Liver (tissue), 8 donors: ENCODE measurements at regions not wholly inside any gene's neighbourhood (a gene's known extent, or its start where the extent isn't known, plus 50 kb on each side); places are given as distances from the start of the nearest gene placed in this dataset.

ENCODE experiments used
- DNase-seq: peaks from one replicate; pipeline ENCODE4 v3.0.0-alpha.2; 2017; ENCODE audit warnings: low spot score
- H3K27ac ChIP-seq, 2 donors: one replicate each; pipeline ENCODE4 v1.7.0; 2013; ENCODE audit warnings: inconsistent platforms in 2 of 2, low read length in 2 of 2, control low read depth in 1 of 2, low read depth in 1 of 2, mild to moderate bottlenecking in 1 of 2
- H3K27me3 ChIP-seq, 4 donors: one replicate each; pipeline versions ENCODE4 v1.6.1 to v1.7.0; 2013; ENCODE audit warnings: low read length in 3 of 4, inconsistent platforms in 1 of 4, mild to moderate bottlenecking in 1 of 4, moderate library complexity in 1 of 4; ENCODE audit not compliant: control insufficient read depth in 4 of 4, insufficient read depth in 4 of 4
- H3K36me3 ChIP-seq, 4 donors: one replicate each; pipeline versions ENCODE4 v1.6.1 to v1.7.0; 2013; ENCODE audit warnings: low read length in 3 of 4, mild to moderate bottlenecking in 3 of 4, low read depth in 1 of 4, moderate library complexity in 1 of 4; ENCODE audit not compliant: control insufficient read depth in 4 of 4, insufficient read depth in 3 of 4
- H3K4me1 ChIP-seq, 4 donors: one replicate each; pipeline versions ENCODE4 v1.6.1 to v1.7.0; 2013; ENCODE audit warnings: low read length in 3 of 4, mild to moderate bottlenecking in 3 of 4, moderate library complexity in 1 of 4; ENCODE audit not compliant: control insufficient read depth in 4 of 4, insufficient read depth in 4 of 4
- H3K4me3 ChIP-seq, 3 donors: one replicate each; pipeline versions ENCODE4 v1.6.1 to v1.7.0; 2013; ENCODE audit warnings: low read length in 3 of 3, control low read depth in 1 of 3, low read depth in 1 of 3, mild to moderate bottlenecking in 1 of 3
- H3K9ac ChIP-seq, 2 donors: one replicate each; pipeline ENCODE4 v1.7.0; 2013; ENCODE audit warnings: low read length in 2 of 2, mild to moderate bottlenecking in 2 of 2, moderate library complexity in 2 of 2, control low read depth in 1 of 2, low read depth in 1 of 2
- H3K9me3 ChIP-seq, 4 donors: one replicate each; pipeline versions ENCODE4 v1.6.1 to v1.7.0; 2013; ENCODE audit warnings: low read length in 3 of 4; ENCODE audit not compliant: control insufficient read depth in 4 of 4
- ATF3 ChIP-seq: IDR thresholded peaks from 2 replicates; pipeline ENCODE4 v1.6.1; 2016; ENCODE audit warnings: antibody characterized with exemption
- CTCF ChIP-seq: fragments of 150-350 bp; IDR thresholded peaks from 2 replicates; pipeline ENCODE4 v1.5.1; 2017; ENCODE audit warnings: improper control_type of control experiment, low read depth, low read length; ENCODE audit not compliant: missing input control
- FOXA1 ChIP-seq: IDR thresholded peaks from 2 replicates; pipeline ENCODE4 v1.6.1; 2016; ENCODE audit warnings: antibody characterized with exemption
- GABPA ChIP-seq, 2 donors: IDR thresholded peaks in 1 of 2; conservative IDR thresholded peaks in 1 of 2; 2 replicates each; pipeline ENCODE4 v1.6.1; 2016; ENCODE audit warnings: antibody characterized with exemption in 2 of 2, mild to moderate bottlenecking in 1 of 2, moderate library complexity in 1 of 2
- HNF4A ChIP-seq, 2 donors: conservative IDR thresholded peaks; 2 replicates each; pipeline ENCODE4 v1.6.1; 2016; ENCODE audit warnings: antibody characterized with exemption in 2 of 2, mild to moderate bottlenecking in 2 of 2
- HNF4G ChIP-seq: IDR thresholded peaks from 2 replicates; pipeline ENCODE4 v1.6.1; 2016; ENCODE audit warnings: antibody characterized with exemption
- JUND ChIP-seq, 2 donors: IDR thresholded peaks; 2 replicates each; pipeline ENCODE4 v1.6.1; 2016; ENCODE audit warnings: antibody characterized with exemption in 2 of 2
- MAX ChIP-seq: IDR thresholded peaks from 2 replicates; pipeline ENCODE4 v1.6.1; 2016; ENCODE audit warnings: antibody characterized with exemption
- RAD21 ChIP-seq, 2 donors: IDR thresholded peaks; 2 replicates each; pipeline ENCODE4 v1.6.1; 2016; ENCODE audit warnings: antibody characterized with exemption in 2 of 2, mild to moderate bottlenecking in 2 of 2
- REST ChIP-seq: IDR thresholded peaks from 2 replicates; pipeline ENCODE4 v1.6.1; 2016; ENCODE audit warnings: antibody characterized with exemption, mild to moderate bottlenecking
- TAF1 ChIP-seq: conservative IDR thresholded peaks from 2 replicates; pipeline ENCODE4 v1.6.1; 2016; ENCODE audit warnings: antibody characterized with exemption, mild to moderate bottlenecking
- YY1 ChIP-seq: IDR thresholded peaks from 2 replicates; pipeline ENCODE4 v1.6.1; 2016; ENCODE audit warnings: antibody characterized with exemption, mild to moderate bottlenecking
- ZBTB33 ChIP-seq: IDR thresholded peaks from 2 replicates; pipeline ENCODE4 v1.6.1; 2016; ENCODE audit warnings: antibody characterized with exemption
- WGBS: extraction: QIAGEN DNeasy Blood & Tissue Kit; methylation state at CpG from one replicate; pipeline ENCODE4 v1.1.7; 2013; 5-methylcytosine and 5-hydroxymethylcytosine counted together
- donor health status: healthy.
- donor health status: healthy.
- donor health status: healthy.
- donor health status: healthy.
- donor health status: healthy.

- no peak overlapping the region for H3K27ac ChIP-seq
These were observed 858.8 kb upstream of the FRG1 start for GRCh38 chr4:189081826-189082225.

GRCh38 chr4:189083769-189084168, 856.9 kb upstream of the FRG1 start:
- Histone ChIP-seq H3K4me1 (no peaks in the 10 kb centered on the region), H3K4me3 (no peak overlapping the region), H3K27ac (no peak overlapping the region), H3K9ac (no peak overlapping the region), H3K36me3 (no peaks in the 10 kb centered on the region), H3K27me3 (no peaks in the 10 kb centered on the region), H3K9me3 (no peaks in the 10 kb centered on the region)
- WGBS: 78% methylated on average over 5 of the region's 5 CpGs
- TF ChIP-seq REST: no peak
- no peak for TF ChIP-seq FOXA1
- TF ChIP-seq HNF4G: no peak
- no peak for TF ChIP-seq GABPA (IDR thresholded peaks at IDR 0.05 in 1 of 2, conservative IDR thresholded peaks at IDR 0.05 in 1 of 2)
- TF ChIP-seq JUND (IDR thresholded peaks at IDR 0.05): no peak
- no peak for TF ChIP-seq RAD21 (IDR thresholded peaks at IDR 0.05)
- no peak for TF ChIP-seq CTCF
- TF ChIP-seq TAF1: no peak
- TF ChIP-seq MAX: no peak
- no peak for DNase-seq

More at GRCh38 chr4:189081826-189082225, 858.8 kb upstream of the FRG1 start:
- no peak for DNase-seq
- H3K9me3 ChIP-seq: no peaks in the 10 kb centered on the region
- no peak overlapping the region for H3K9ac ChIP-seq
- no peaks in the 10 kb centered on the region for H3K4me1 ChIP-seq
- H3K4me3 ChIP-seq: no peak overlapping the region
- H3K36me3 ChIP-seq: no peaks in the 10 kb centered on the region
- H3K27me3 ChIP-seq: no peaks in the 10 kb centered on the region
- TF ChIP-seq TAF1 (no peak), JUND (IDR thresholded peaks at IDR 0.05) (no peak), HNF4A (conservative IDR thresholded peaks at IDR 0.05) (no peak), ZBTB33 (no peak), ATF3 (no peak), YY1 (no peak), HNF4G (no peak)
